ENCODE measurements at regions not wholly inside any gene's neighbourhood (a gene's known extent, or its start where the extent isn't known, plus 50 kb on each side); places are given as distances from the start of the nearest gene placed in this dataset.

- in situ Hi-C loops (cut with MboI; ENCODE audit: low sequenced_read_pairs), result no loop called here
- H3K36me3 ChIP-seq (ENCODE audit: control insufficient read depth, insufficient read depth, low read length), result no peaks in the 10 kb centered on the region
Measured at GRCh38 chr12:24281341-24281740, 331.9 kb upstream of the SOX5 start.

More at GRCh38 chr12:24281341-24281740, 331.9 kb upstream of the SOX5 start:
- no peaks in the 10 kb centered on the region for H3K27me3 ChIP-seq (ENCODE audit: control insufficient read depth, insufficient read depth, low read length)
- H2AK5ac ChIP-seq (ENCODE audit: low read depth, low read length), result no peak overlapping the region
- ChIA-PET CTCF (no interaction called here), POLR2A (ENCODE audit: unreplicated experiment) (no interaction called here)
- no peak overlapping the region for H2BK20ac ChIP-seq (ENCODE audit: low read depth, low read length)
- H3K4me2 ChIP-seq (ENCODE audit: low read depth, low read length), result no peak overlapping the region
- no TSS peak for BruUV-seq (replicated peaks)
- no peak overlapping the region for H2BK15ac ChIP-seq (ENCODE audit: low read depth, low read length)
- H3K9me1 ChIP-seq (ENCODE audit: insufficient read depth, low read length), result peaks cover 7% of the 10 kb centered on the region; the same call in 1 of the 2 replicates
- H2BK120ac ChIP-seq (ENCODE audit: low read depth, low read length), result no peak overlapping the region
- H3K9me3 ChIP-seq (ENCODE audit: control insufficient read depth, insufficient read depth, low read length), result no peaks in the 10 kb centered on the region
- no peak overlapping the region for H3K27ac ChIP-seq (ENCODE audit: insufficient read depth, low read length)
- TF ChIP-seq MAFK (IDR thresholded peaks at IDR 0.05; ENCODE audit: low read depth, low read length) (no peak), POLR2A (IDR thresholded peaks at IDR 0.05; ENCODE audit: low read depth, low read length) (no peak)
- no peak overlapping the region for H4K91ac ChIP-seq (ENCODE audit: insufficient read depth, low read depth, low read length)
- H3K79me1 ChIP-seq (ENCODE audit: low read depth in 1 of 2, low read length in 2 of 2), result peaks cover 0 to 3% of the 10 kb centered on the region in 2 experiments; a peak in 1 of 4 replicates
- no peak overlapping the region for H3K56ac ChIP-seq (ENCODE audit: extremely low read depth, insufficient read depth, low read length)
- 100% methylated on average over 2 of the region's 5 CpGs; no CpG with 5 or more reads in 1 of the 2 experiments for WGBS, 2 experiments (ENCODE audit: extremely low coverage in 2 of 2, insufficient read length in 1 of 2)
- H4K20me1 ChIP-seq (ENCODE audit: insufficient read depth, low read length), result no peaks in the 10 kb centered on the region
- no peak overlapping the region for H3K18ac ChIP-seq (ENCODE audit: low read depth, low read length)
- no peak overlapping the region for H2BK5ac ChIP-seq (ENCODE audit: low read depth, low read length, poor library complexity, severe bottlenecking)
- H3K23ac ChIP-seq (ENCODE audit: low read depth, low read length), result no peak overlapping the region
- DNase-seq (no peak), ATAC-seq (ENCODE audit: low read depth) (no peak)
- no peak overlapping the region for H4K5ac ChIP-seq (ENCODE audit: low read depth, low read length)
- H3K4me3 ChIP-seq (ENCODE audit: insufficient read depth, low read depth, low read length), result no peak overlapping the region
- no peak overlapping the region for H2AFZ ChIP-seq (replicated peaks; ENCODE audit: low read length, poor library complexity)
- no peak overlapping the region for H2AK9ac ChIP-seq (replicated peaks; ENCODE audit: low read depth, low read length, poor library complexity)
- intact Hi-C loops (cut with micrococcal nuclease) (no loop called here), dilution Hi-C loops (cut with HindIII; ENCODE audit: low sequenced_read_pairs, unreplicated experiment) (no loop called here)
- H3K9ac ChIP-seq (ENCODE audit: low read depth, low read length), result no peak overlapping the region
- no peak overlapping the region for H4K8ac ChIP-seq (ENCODE audit: low read depth in 2 of 2, low read length in 2 of 2)
- no peak overlapping the region for H3K14ac ChIP-seq (replicated peaks; ENCODE audit: low read depth, low read length)
- peaks cover 6% of the 10 kb centered on the region for H3K4me1 ChIP-seq (ENCODE audit: control insufficient read depth, insufficient read depth, low read length)
- H3K4ac ChIP-seq (ENCODE audit: low read depth, low read length), result no peak overlapping the region

Measured in IMR-90 (cell line).